T-helper 2 cell (primary cell): ENCODE measurements at regions not wholly inside any gene's neighbourhood (a gene's known extent, or its start where the extent isn't known, plus 50 kb on each side); places are given as distances from the start of the nearest gene placed in this dataset.

ENCODE experiments used
- DNase-seq, 5 experiments: peaks; one replicate each; pipeline versions ENCODE4 v3.0.0 to v3.0.0-alpha.2; 2012 to 2022

GRCh38 chr6:105810922-105811482 lies 275.1 kb upstream of the PRDM1 start:
- no peak for DNase-seq

- DNase-seq: peak in 3 of 5 experiments; percentile 3 to 97 (median 35)
Observed at GRCh38 chr6:105810105-105810921, 275.8 kb upstream of the PRDM1 start.

DNA sequence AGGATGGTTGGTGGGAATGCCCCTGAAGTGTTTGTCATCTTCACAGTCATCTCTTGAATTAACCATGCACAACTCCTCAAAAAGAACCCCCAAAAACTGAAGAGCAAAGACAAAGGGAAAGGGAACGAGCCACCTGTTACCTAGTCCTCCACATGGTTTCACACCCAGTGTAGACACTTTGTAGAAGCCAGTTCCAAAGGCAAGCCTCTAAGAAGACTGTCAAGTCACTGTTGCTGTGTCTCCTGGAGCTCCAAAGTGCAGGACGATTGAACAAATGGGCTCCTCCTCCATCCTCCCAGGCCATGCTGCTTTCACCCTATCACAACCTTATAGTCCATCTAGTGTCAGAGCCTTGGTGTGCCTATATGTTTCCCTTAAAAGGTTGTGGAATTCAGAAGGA lies 277.6 kb upstream of the PRDM1 start:
- DNase-seq: no peak

DNA sequence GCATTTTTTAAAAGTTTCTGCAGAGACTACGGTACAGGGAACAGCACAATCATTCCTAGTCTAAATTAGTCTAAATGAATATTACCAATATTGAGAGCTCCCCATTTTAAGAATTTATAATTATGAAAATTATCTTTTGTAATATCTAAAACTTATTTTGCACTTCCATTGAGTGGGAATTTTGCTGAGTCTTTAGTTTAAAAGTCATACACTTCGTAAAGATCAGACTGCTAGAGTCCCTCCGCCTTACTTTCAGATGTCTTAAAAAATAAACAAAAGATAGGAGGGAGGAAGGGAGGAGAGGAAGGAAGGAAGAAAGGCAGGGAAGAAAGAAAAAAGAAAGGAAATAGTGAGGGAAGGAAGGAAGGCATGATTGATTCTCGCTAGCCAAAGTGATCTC lies 278.2 kb upstream of the PRDM1 start:
- no peak for DNase-seq

- no peak for DNase-seq
Observed at GRCh38 chr6:105806486-105806920, 279.6 kb upstream of the PRDM1 start.

GRCh38 chr6:105805501-105806023 lies 280.6 kb upstream of the PRDM1 start:
- no peak for DNase-seq

- DNase-seq: no peak
Observed at GRCh38 chr6:105804424-105804823, 281.7 kb upstream of the PRDM1 start.

DNA sequence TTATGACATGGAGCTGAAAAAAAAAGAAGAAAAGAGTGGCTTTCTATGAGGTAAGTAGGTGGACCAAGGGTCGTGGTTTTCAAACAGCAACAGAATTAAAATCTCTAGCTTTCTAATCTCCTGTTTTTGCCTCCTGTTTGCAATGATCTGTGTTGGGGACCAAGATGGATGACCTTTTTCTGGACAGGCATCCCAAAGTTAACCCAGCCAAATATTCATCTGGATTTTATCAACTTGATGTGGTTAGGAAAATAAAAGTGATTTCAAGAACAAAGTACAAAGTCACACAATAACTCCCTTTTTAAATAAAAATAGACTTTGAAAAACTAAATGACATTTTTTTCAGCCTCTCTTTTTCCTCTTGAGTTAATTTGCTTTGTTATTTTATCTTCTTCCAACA lies 282.1 kb upstream of the PRDM1 start:
- no peak for DNase-seq

DNA sequence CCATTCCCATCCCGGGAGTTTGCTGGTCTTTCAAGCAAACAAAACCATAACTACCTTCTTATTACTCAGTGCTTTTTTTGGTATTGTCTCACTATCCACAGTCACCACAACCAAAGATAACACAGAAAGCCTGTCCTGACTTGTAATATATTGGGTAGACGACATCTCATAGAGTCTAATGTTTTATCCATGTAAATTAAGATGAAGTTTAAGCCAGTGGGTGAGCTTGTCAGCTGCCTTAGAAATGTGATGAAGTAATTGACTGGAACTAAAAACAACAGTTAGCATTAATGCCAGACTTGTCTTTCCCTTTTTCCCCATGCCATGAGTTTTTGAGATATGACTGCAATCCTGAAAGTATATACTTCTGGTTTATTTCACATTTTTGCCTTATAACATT lies 282.7 kb upstream of the PRDM1 start:
- DNase-seq: no peak

DNA sequence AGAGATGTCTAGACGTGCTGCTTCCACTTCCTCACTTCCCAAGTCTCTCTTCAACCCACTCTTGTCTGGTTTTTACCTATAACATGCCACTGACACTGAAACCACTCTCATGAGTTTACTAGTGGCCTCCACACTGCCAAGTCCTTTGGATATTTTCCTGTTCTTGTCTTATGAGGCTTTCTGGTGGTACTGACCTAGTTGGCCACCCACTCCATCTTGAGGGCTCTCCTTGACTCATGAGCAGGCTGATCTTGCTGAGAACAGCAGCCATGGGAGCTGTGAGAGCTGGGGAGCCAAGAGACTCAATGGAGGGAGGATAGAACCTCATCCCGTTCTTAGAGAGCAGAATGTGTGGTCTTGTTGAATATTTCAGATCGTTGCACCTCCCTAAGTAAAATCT lies 283.4 kb upstream of the PRDM1 start:
- DNase-seq: no peak

GRCh38 chr6:105800871-105801270 lies 285.3 kb upstream of the PRDM1 start:
- no peak for DNase-seq

DNA sequence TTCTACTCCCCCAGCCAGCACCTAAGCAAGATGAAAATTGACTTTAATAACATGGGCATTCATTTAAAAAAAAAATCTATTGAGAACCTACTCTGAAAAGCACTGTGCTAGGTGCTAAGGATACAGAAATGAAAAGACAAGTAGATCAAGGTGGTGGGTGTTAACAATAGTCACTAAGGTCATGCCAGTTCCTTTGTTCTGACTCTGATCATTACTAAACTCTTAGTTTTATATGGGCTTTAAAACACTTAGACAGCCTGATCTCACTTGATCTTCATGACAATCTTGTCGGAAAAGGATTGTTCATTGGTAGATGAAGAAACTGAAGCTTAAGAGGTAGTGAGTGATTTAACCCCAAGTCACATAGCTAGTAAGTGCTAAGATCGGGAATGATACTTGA lies 285.7 kb upstream of the PRDM1 start:
- no peak for DNase-seq

- DNase-seq: no peak
Observed at GRCh38 chr6:105799056-105799455, 287.1 kb upstream of the PRDM1 start.

GRCh38 chr6:105797983-105798453 lies 288.1 kb upstream of the PRDM1 start:
- no peak for DNase-seq

DNA sequence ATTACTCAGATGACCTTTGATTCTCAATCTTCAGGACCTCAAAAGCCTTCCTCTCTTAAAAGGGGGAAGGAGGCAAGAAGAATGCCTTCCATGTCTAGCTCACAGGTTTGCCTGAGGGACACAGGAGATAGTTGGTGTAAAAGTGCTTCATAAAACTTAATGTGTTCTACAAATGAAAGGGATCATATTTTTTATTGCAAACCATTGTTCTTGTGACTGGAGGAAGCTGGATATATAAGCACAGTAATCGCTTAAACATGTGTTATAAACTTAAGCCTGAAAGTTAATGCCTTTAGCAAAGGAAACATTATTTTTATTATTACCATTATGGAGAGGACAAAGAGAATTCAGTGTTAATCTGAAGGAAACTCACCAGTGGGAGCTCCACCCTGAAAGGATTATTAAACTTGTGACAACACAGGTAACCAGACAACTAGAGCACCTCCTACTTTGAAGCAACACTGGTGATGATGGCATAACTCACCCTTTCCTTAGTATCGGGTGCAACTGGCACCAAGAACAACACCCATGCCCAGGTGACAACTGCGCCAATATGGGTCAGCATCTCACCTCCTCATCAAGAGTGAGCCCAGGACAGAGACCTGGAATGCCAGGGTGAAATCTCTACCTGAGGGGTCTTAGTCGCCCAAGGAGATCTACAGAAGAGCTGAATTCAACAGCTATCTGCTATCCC lies 288.7 kb upstream of the PRDM1 start:
- DNase-seq: no peak

DNA sequence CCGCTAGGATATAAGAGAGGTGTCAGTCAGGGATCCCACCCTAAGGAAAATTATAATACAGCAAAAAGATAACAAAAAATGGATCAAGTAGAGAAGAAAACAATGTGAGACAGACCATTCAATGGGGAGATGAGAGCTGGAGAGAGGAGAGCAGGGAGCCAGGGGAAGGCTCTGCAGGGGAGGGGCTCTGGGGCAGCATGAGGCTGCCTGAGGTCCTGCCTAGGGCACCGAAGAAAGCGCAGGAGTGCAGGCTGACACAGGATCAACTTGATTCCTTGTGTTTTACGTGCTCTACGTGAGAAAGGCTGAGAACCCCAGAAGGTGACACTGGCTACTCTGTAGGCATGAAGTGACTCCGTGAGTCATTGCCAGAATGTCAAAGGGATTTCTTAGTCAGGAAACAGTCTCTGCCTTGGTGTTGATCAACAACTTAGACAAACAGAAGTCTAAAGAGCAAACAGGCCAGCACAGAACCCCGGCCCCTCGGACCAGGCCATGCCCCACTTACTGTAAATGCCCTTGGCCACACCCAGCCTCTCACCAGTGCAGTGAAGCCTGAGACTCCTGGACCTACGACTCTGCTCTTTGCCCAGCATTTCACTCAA lies 290.1 kb upstream of the PRDM1 start:
- peak in 1 of 5 experiments; percentile 65 for DNase-seq

- DNase-seq: no peak
Observed at GRCh38 chr6:105795366-105795765, 290.8 kb upstream of the PRDM1 start.

GRCh38 chr6:105794870-105795269 lies 291.3 kb upstream of the PRDM1 start:
- no peak for DNase-seq

GRCh38 chr6:105794239-105794638 lies 291.9 kb upstream of the PRDM1 start:
- no peak for DNase-seq

DNA sequence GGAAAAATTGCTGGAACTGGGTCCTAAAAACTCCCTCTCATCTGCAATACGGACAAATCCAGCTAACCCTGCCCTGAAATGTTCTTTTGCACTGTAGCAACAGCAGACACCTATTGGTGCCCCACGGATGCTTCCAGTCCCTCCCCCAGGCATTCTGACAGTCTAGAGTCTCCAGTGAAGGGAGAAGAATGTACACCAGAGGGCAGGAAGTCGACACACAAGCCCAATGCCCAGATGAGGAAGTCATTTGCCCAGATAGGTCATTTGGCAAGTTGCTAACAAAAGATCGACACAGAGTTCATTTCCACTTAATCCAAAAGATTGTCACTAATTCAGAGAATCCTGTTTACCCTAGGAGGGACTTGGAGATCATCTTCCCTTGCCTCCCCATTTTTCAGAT lies 293.0 kb upstream of the PRDM1 start:
- peak in 1 of 5 experiments; percentile 78 for DNase-seq

GRCh38 chr6:105791583-105792318 lies 294.4 kb upstream of the PRDM1 start:
- DNase-seq: peak in 1 of 5 experiments; percentile 55

DNA sequence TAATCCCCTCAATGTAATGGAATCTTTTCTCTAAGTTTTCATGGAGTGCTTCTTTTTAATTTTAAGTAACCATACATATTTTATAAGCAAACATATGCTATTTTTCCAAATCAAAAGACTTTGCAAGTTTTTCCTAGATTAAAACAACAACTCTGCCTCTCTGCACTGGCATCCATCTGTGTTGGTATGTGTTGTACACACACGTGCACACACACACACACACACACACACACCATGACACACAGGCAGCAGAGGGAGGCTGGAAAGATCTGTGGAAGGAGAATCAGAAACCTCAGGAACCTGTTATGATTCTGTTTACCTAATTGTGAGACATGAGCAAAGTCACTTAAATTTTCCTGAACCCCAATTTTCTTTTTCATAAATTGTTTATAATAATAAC lies 295.0 kb upstream of the PRDM1 start:
- peak in 1 of 5 experiments; percentile 58 for DNase-seq
